B cell (primary cell): ENCODE measurements at regions not wholly inside any gene's neighbourhood (a gene's known extent, or its start where the extent isn't known, plus 50 kb on each side); places are given as distances from the start of the nearest gene placed in this dataset.

Source experiments
- EZH2 ChIP-seq: IDR thresholded peaks from 2 replicates; pipeline ENCODE4 v1.6.1; 2012; ENCODE audit warnings: borderline replicate concordance, low read depth, mild to moderate bottlenecking, moderate library complexity, low read length; ENCODE audit not compliant: insufficient read depth, poor library complexity, severe bottlenecking
- TF ChIP-seq, protein P1 (sequence below): fragments of 200-600 bp; IDR thresholded peaks from one replicate; pipeline ENCODE4 v1.8.0; 2022; ENCODE audit warnings: antibody characterized with exemption, mild to moderate bottlenecking

- TF ChIP-seq, protein P1, sequence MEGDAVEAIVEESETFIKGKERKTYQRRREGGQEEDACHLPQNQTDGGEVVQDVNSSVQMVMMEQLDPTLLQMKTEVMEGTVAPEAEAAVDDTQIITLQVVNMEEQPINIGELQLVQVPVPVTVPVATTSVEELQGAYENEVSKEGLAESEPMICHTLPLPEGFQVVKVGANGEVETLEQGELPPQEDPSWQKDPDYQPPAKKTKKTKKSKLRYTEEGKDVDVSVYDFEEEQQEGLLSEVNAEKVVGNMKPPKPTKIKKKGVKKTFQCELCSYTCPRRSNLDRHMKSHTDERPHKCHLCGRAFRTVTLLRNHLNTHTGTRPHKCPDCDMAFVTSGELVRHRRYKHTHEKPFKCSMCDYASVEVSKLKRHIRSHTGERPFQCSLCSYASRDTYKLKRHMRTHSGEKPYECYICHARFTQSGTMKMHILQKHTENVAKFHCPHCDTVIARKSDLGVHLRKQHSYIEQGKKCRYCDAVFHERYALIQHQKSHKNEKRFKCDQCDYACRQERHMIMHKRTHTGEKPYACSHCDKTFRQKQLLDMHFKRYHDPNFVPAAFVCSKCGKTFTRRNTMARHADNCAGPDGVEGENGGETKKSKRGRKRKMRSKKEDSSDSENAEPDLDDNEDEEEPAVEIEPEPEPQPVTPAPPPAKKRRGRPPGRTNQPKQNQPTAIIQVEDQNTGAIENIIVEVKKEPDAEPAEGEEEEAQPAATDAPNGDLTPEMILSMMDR, result no peak
- no peak for TF ChIP-seq EZH2
These were observed 117.8 kb upstream of the FAM20A start for GRCh38 chr17:68718926-68719325.
